ENCODE measurements at regions not wholly inside any gene's neighbourhood (a gene's known extent, or its start where the extent isn't known, plus 50 kb on each side); places are given as distances from the start of the nearest gene placed in this dataset.

DNA sequence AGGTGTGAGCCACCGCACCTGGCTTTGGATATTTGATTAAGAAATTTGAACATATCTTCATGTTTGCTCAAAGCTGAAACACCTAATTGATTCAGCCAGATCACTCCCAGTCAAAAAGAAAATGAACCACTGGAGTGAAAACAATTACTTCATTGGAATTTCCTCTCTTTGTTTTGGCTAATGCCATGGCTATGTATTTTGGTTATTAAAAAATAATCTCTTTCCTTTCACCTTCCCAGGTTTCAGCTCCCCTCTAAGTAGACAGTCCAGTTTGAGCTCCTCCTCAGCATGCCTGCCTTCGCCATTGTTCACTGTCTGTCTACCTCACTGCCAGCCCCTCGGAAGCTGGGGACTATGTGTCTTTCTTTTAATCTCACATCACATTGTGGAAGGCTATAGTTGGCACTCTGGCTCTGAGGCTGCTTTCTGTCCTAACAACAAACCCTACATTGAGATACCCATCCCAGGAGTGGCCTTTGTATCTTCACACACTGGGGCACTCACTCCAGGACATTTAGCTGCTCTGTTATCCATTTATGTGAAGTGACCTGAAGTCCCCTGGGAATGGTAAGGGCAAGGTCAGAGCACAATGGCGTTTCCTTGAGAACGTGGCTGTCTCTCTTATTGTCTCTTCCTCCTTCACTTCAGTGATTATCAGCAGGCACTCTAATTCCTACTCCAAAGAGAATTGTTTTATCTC lies 764.0 kb upstream of the CITED2 start:
- DNase-seq = no peak

GRCh38 chr6:140134224-140134623 lies 759.8 kb upstream of the CITED2 start:
- no peak for DNase-seq

DNA sequence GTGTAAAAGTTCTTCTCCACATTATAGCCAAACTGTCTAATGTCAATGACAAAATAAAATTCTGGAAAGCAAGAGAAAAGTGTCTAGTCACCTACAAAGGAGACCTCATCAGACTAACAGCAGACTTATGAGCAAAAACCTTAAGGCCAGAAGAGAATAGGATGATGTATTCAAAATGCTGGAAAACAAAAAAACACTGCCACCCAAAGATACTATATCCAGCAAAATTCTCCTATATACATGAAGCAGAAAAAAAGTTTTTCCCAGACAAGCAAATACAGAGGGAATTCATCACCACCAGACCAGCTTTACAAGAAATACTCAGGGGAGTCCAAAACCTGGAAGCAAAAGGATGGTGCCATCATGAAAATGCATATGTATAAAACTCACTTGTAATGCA lies 755.6 kb upstream of the CITED2 start:
- DNase-seq = no peak

- no peak for DNase-seq
These were observed 750.0 kb upstream of the CITED2 start for GRCh38 chr6:140124498-140124897.

DNA sequence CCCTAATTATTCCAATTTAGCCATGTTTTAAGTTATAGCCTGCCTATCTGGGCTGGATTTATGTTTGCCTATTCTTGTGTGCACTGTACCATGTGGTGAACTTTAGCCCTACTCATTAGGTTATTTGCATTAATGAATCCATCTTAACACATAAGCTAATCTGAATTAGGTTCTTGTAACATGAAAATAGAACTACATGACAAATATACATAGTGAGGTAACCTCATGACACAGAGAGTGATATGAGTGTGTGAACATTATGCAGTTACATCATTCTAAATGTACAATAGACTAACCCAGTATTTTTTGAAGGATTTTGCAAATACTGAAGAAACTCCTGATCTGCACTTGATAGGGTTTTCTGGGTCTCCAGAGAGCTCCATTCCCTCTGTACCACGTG lies 733.7 kb upstream of the CITED2 start:
- no peak for DNase-seq

GRCh38 chr6:140107216-140107615 lies 732.8 kb upstream of the CITED2 start:
- DNase-seq = no peak

- DNase-seq = no peak
These were observed 731.4 kb upstream of the CITED2 start for GRCh38 chr6:140105857-140106256.

DNA sequence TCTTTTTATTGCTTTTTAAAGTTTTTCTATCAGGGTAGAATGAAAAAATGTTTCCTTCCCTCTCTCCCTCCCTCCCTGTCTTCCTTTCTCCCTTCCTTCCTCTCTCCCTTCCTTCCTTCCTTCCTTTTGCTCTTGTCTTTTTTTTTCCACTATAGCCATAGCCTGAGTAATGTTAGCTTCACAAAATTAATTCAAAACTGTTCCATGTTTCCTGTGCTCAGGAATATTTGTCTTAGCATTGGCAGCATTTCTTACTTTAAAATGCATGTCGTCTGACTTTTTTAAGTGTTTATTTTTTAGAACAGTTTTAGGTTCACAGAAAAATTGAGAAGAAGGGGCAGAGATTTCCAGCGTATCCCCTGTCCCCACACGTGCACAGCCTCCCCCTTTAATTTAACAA lies 730.8 kb upstream of the CITED2 start:
- no peak for DNase-seq

GRCh38 chr6:140101818-140102217 lies 727.4 kb upstream of the CITED2 start:
- no peak for DNase-seq

GRCh38 chr6:140101367-140101766 lies 726.9 kb upstream of the CITED2 start:
- DNase-seq = no peak

GRCh38 chr6:140095532-140095931 lies 721.1 kb upstream of the CITED2 start:
- DNase-seq = no peak

- DNase-seq = no peak
These were observed 717.4 kb upstream of the CITED2 start for GRCh38 chr6:140091895-140092294.

DNA sequence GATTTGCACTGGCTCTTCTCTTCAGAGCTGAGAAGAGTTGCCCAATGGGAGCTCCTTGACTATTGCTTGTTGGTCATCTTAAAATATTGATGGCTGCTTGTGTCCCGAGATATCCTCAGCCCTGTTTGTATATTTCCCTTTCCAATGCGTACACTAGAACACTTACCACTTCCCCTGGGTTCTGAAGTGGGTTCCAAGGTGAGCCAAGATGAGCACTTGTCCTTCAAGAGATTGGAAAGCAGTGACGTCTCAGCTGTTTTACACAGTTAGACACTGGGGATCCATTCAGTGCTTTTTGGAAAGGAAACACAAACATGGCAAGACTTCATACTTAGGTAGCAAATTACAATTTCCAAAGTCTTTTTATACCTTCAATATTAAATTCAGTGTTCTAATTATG lies 716.4 kb upstream of the CITED2 start:
- no peak for DNase-seq

DNA sequence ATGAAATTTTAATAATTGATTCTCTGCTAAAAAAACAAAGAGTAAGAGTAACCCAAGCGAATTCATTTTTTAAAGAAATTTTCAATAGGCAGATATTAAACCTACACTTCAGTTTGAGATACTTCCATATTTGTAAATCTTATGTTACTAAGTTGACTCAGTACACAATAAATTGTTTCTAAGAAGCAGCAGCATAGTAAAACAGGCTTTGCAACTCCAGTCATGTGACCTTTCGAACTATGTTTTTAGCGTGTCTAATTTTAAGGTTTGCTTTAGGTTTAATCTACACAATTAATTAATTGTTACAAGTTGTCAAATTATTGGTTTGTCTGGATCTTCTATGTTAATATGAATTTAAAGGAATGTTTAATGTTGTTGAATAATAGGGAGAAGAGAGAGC lies 708.9 kb upstream of the CITED2 start:
- DNase-seq = no peak

GRCh38 chr6:140082867-140083297 lies 708.4 kb upstream of the CITED2 start:
- DNase-seq = no peak

DNA sequence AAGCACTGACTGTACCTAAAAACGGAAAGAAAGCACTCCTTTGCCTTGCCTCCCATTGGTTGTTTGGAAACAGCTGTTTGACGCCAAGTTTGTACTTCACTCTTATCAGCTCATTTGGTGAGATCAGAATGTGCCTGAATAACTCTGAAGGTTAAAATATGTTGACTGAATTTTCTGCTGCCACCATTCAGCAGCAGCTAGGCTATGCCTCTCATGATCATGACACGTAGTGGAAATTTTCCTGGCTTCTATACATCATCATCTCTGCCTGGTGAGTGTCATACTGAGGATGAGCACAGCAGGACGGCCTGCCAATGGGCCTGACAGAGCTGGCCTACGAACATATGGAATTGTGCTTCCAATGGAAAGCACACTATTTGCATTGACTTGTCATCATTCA lies 704.9 kb upstream of the CITED2 start:
- DNase-seq = no peak

GRCh38 chr6:140078561-140079125 lies 704.2 kb upstream of the CITED2 start:
- no peak for DNase-seq

GRCh38 chr6:140077827-140078560 lies 703.5 kb upstream of the CITED2 start:
- no peak for DNase-seq

DNA sequence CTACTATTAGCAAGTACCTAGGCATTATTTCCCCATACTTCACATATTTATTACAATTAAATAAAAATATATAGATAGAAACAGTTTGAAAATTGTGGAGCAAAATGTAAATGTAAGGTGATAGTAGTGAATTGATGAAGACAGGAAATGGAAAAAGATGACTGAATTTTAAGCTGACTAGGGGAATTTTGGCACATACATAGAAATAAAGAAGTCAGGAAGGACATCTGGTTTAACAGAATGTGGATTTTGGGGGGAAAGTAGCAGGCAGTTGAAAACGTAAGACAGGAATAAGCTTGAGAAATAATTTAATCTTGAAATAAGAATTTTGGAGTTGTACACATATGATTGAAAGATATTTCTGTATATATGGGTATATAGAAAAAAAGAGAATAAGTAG lies 701.7 kb upstream of the CITED2 start:
- no peak for DNase-seq

- no peak for DNase-seq
These were observed 699.0 kb upstream of the CITED2 start for GRCh38 chr6:140073456-140073855.

- DNase-seq = no peak
These were observed 697.2 kb upstream of the CITED2 start for GRCh38 chr6:140071601-140072062.

- DNase-seq = no peak
These were observed 696.5 kb upstream of the CITED2 start for GRCh38 chr6:140070846-140071473.

DNA sequence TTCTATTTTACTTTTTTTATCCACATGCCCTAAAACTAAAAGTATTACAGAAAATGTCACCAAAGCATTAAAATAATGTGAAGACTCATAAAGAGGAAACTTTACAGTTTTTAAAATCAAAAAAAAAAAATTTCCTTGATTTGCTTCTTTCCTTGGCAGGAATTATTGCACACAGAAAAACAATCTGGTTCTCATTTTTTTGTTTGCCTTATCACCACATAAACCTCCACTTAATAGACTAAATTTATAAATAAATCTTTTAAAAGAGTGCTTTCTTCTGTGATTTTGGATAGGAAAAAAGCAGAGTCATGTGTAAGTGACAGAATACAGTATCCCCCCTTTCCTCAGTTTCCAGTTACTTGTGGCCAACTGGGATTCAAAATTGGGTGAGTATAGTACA lies 695.1 kb upstream of the CITED2 start:
- no peak for DNase-seq

DNA sequence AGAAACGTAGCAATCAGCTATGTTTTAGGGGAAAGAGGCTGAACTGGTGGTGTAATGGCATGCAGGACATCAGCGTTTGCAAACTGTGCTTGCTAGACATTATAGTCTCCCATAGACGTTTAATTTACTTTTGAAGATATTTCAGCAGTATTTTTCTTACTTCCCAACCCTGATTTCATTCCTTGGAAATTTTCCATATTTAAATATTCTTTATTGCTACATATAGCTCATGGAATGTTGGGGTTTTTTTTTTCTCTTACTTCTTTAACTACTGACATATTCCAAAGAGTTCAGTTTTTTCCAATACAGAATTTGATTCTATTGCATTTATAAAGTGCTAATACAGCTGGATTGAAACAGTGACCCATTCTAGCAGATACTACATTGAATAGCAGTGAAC lies 694.4 kb upstream of the CITED2 start:
- DNase-seq = no peak
